ENCODE measurements at regions not wholly inside any gene's neighbourhood (a gene's known extent, or its start where the extent isn't known, plus 50 kb on each side); places are given as distances from the start of the nearest gene placed in this dataset.

DNA sequence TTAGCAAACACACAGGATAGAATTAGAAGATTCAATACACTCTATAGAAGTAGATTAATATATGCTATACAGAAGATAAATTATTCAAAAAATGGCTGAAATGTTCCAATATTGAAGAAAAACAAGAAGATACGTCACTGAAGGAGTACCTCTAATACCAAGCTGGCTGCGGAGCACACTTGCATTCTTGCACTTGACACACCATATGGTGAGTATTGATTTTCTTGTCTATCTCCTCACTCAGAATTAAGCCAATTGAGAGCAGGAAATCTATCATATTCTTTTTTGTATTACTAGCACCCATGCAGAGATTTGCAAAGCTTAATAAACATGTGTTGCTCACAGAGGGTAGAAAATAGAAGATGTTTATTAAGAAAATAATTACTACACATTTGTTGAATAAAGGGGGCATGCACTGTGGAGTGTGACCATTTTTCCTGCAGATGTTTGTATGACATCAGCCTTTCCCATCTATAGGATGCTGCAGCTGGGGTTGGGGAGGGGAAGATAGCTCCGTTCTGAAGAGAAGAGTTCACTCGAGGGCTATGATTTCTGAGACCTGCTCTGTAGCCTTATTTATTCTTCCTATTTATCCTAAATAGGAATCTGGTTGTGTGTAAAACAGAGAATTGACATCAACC, 318.1 kb downstream of the HHIPL2 start:
- H3K9me2 ChIP-seq (ENCODE audit: insufficient read depth, low read length), result no peaks in the 10 kb centered on the region
- TF ChIP-seq SMC3 (conservative IDR thresholded peaks at IDR 0.05; ENCODE audit: poor library complexity) (no peak), EP300 (conservative IDR thresholded peaks at IDR 0.05; ENCODE audit: poor library complexity, severe bottlenecking) (no peak), POLR2AphosphoS5 (IDR thresholded peaks at IDR 0.05) (no peak), EZH2 (IDR thresholded peaks at IDR 0.05; ENCODE audit: borderline replicate concordance, insufficient read depth, low read length, poor library complexity, severe bottlenecking) (no peak), RAD21 (conservative IDR thresholded peaks at IDR 0.05) (no peak), MXI1 (conservative IDR thresholded peaks at IDR 0.05; ENCODE audit: poor library complexity, severe bottlenecking) (no peak)
- TF ChIP-seq, protein P1, sequence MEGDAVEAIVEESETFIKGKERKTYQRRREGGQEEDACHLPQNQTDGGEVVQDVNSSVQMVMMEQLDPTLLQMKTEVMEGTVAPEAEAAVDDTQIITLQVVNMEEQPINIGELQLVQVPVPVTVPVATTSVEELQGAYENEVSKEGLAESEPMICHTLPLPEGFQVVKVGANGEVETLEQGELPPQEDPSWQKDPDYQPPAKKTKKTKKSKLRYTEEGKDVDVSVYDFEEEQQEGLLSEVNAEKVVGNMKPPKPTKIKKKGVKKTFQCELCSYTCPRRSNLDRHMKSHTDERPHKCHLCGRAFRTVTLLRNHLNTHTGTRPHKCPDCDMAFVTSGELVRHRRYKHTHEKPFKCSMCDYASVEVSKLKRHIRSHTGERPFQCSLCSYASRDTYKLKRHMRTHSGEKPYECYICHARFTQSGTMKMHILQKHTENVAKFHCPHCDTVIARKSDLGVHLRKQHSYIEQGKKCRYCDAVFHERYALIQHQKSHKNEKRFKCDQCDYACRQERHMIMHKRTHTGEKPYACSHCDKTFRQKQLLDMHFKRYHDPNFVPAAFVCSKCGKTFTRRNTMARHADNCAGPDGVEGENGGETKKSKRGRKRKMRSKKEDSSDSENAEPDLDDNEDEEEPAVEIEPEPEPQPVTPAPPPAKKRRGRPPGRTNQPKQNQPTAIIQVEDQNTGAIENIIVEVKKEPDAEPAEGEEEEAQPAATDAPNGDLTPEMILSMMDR (IDR thresholded peaks at IDR 0.05; ENCODE audit: poor library complexity, severe bottlenecking), result no peak
- TF ChIP-seq, protein P2, sequence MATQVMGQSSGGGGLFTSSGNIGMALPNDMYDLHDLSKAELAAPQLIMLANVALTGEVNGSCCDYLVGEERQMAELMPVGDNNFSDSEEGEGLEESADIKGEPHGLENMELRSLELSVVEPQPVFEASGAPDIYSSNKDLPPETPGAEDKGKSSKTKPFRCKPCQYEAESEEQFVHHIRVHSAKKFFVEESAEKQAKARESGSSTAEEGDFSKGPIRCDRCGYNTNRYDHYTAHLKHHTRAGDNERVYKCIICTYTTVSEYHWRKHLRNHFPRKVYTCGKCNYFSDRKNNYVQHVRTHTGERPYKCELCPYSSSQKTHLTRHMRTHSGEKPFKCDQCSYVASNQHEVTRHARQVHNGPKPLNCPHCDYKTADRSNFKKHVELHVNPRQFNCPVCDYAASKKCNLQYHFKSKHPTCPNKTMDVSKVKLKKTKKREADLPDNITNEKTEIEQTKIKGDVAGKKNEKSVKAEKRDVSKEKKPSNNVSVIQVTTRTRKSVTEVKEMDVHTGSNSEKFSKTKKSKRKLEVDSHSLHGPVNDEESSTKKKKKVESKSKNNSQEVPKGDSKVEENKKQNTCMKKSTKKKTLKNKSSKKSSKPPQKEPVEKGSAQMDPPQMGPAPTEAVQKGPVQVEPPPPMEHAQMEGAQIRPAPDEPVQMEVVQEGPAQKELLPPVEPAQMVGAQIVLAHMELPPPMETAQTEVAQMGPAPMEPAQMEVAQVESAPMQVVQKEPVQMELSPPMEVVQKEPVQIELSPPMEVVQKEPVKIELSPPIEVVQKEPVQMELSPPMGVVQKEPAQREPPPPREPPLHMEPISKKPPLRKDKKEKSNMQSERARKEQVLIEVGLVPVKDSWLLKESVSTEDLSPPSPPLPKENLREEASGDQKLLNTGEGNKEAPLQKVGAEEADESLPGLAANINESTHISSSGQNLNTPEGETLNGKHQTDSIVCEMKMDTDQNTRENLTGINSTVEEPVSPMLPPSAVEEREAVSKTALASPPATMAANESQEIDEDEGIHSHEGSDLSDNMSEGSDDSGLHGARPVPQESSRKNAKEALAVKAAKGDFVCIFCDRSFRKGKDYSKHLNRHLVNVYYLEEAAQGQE (IDR thresholded peaks at IDR 0.05; ENCODE audit: borderline replicate concordance), result no peak
- H3K4me2 ChIP-seq (ENCODE audit: low read length), result no peak overlapping the region
- H3K27me3 ChIP-seq (ENCODE audit: insufficient read depth, low read depth, low read length), result no peaks in the 10 kb centered on the region
- H3K27ac ChIP-seq (ENCODE audit: low read length), result no peak overlapping the region
- H3K4me3 ChIP-seq (ENCODE audit: low read length), result no peak overlapping the region
- no peaks in the 10 kb centered on the region for H4K20me1 ChIP-seq (ENCODE audit: insufficient read depth)
- H3K36me3 ChIP-seq (ENCODE audit: insufficient read depth, low read length), result no peaks in the 10 kb centered on the region
- no peak overlapping the region for H2AFZ ChIP-seq (ENCODE audit: low read depth, low read length)
- H3K79me2 ChIP-seq (replicated peaks; ENCODE audit: insufficient read depth, low read length), result no peaks in the 10 kb centered on the region
- no peak overlapping the region for H3K9ac ChIP-seq (ENCODE audit: low read length)
- no peaks in the 10 kb centered on the region for H3K9me3 ChIP-seq (ENCODE audit: low read length)
- H3F3A ChIP-seq (ENCODE audit: insufficient read depth, low read length, poor library complexity, severe bottlenecking), result no peaks in the 10 kb centered on the region

DNA sequence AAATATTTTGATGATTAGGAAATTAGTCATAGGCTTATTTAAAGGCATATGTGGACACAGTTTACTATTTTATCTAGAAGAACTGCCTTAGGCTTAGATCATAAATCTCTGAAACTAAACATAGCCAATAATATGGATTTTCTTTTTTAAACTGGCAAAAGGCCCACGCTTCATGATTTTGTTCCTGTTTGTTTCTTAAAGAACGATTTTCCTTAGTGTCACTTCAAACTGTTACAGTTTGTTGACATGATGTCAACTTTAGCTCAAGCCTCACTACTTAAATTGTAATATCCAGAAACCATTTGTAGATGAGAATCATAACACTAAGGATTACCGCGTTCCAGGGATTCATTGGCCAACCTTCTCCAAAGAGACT, 322.6 kb downstream of the HHIPL2 start:
- Histone ChIP-seq H3K27me3 (ENCODE audit: insufficient read depth, low read depth, low read length) (no peaks in the 10 kb centered on the region), H2AFZ (ENCODE audit: low read depth, low read length) (no peak overlapping the region), H3K4me2 (ENCODE audit: low read length) (no peak overlapping the region), H3F3A (ENCODE audit: insufficient read depth, low read length, poor library complexity, severe bottlenecking) (no peaks in the 10 kb centered on the region), H4K20me1 (ENCODE audit: insufficient read depth) (no peaks in the 10 kb centered on the region), H3K4me3 (ENCODE audit: low read length) (no peak overlapping the region), H3K9me3 (ENCODE audit: low read length) (no peaks in the 10 kb centered on the region), H3K36me3 (ENCODE audit: insufficient read depth, low read length) (no peaks in the 10 kb centered on the region), H3K9ac (ENCODE audit: low read length) (no peak overlapping the region), H3K9me2 (ENCODE audit: insufficient read depth, low read length) (no peaks in the 10 kb centered on the region), H3K27ac (ENCODE audit: low read length) (no peak overlapping the region), H3K79me2 (replicated peaks; ENCODE audit: insufficient read depth, low read length) (no peaks in the 10 kb centered on the region)
- TF ChIP-seq EP300 (conservative IDR thresholded peaks at IDR 0.05; ENCODE audit: poor library complexity, severe bottlenecking) (no peak), RAD21 (conservative IDR thresholded peaks at IDR 0.05) (no peak), TAF1 (IDR thresholded peaks at IDR 0.05; ENCODE audit: low read depth) (no peak), MXI1 (conservative IDR thresholded peaks at IDR 0.05; ENCODE audit: poor library complexity, severe bottlenecking) (no peak), EZH2 (IDR thresholded peaks at IDR 0.05; ENCODE audit: borderline replicate concordance, insufficient read depth, low read length, poor library complexity, severe bottlenecking) (no peak), SMC3 (conservative IDR thresholded peaks at IDR 0.05; ENCODE audit: poor library complexity) (no peak), POLR2AphosphoS5 (IDR thresholded peaks at IDR 0.05) (no peak)
- TF ChIP-seq, protein P2 (IDR thresholded peaks at IDR 0.05; ENCODE audit: borderline replicate concordance), result no peak
- TF ChIP-seq, protein P1 (IDR thresholded peaks at IDR 0.05; ENCODE audit: poor library complexity, severe bottlenecking), result no peak

Measured in neural cell (in vitro differentiated cells).